ENCODE measurements at regions not wholly inside any gene's neighbourhood (a gene's known extent, or its start where the extent isn't known, plus 50 kb on each side); places are given as distances from the start of the nearest gene placed in this dataset.
"Not testable (repeated sequence)": the region's sequence is repeated elsewhere in the genome, so short reads cannot be mapped to it uniquely, and the experiment has no call there.

DNA sequence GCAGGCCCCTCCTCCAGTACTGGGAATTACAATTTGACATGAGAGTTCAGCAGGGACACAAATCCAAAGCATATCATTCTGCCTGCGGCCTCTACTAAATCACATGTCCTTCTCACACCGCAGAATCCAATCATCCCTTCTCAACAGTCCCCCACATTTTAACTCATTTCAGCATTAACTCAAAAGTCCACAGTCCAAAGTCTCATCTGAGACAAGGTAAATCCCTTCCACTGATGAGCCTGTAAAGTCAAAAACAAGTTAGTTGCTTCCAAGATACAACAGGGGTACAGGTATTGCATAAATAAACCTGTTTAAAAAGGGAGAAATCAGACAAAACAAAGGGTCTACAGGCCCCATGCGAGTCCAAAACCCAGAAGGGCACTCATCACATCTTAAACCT lies 64.0 kb downstream of the EBNA1BP2 start:
- H3K4me3 ChIP-seq (ENCODE audit: low read depth, low read length), result no peak overlapping the region
- no peak for DNase-seq (ENCODE audit: low read depth, low spot score)
- in situ Hi-C loops (cut with HindIII; ENCODE audit: low sequenced_read_pairs), result no loop called here
- TF ChIP-seq, protein P1, sequence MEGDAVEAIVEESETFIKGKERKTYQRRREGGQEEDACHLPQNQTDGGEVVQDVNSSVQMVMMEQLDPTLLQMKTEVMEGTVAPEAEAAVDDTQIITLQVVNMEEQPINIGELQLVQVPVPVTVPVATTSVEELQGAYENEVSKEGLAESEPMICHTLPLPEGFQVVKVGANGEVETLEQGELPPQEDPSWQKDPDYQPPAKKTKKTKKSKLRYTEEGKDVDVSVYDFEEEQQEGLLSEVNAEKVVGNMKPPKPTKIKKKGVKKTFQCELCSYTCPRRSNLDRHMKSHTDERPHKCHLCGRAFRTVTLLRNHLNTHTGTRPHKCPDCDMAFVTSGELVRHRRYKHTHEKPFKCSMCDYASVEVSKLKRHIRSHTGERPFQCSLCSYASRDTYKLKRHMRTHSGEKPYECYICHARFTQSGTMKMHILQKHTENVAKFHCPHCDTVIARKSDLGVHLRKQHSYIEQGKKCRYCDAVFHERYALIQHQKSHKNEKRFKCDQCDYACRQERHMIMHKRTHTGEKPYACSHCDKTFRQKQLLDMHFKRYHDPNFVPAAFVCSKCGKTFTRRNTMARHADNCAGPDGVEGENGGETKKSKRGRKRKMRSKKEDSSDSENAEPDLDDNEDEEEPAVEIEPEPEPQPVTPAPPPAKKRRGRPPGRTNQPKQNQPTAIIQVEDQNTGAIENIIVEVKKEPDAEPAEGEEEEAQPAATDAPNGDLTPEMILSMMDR (IDR thresholded peaks at IDR 0.05; ENCODE audit: low read depth, low read length), result no peak

GRCh38 chr1:43107664-43108063 lies 64.4 kb downstream of the EBNA1BP2 start:
- in situ Hi-C loops (cut with HindIII; ENCODE audit: low sequenced_read_pairs), result no loop called here
- H3K4me3 ChIP-seq (ENCODE audit: low read depth, low read length), result no peak overlapping the region
- TF ChIP-seq, protein P1 (IDR thresholded peaks at IDR 0.05; ENCODE audit: low read depth, low read length), result no peak
- DNase-seq (ENCODE audit: low read depth, low spot score), result no peak

GRCh38 chr1:43104027-43104763 lies 67.9 kb downstream of the EBNA1BP2 start:
- in situ Hi-C loops (cut with HindIII; ENCODE audit: low sequenced_read_pairs), result no loop called here
- TF ChIP-seq, protein P1 (IDR thresholded peaks at IDR 0.05; ENCODE audit: low read depth, low read length), result no peak
- H3K4me3 ChIP-seq (ENCODE audit: low read depth, low read length), result no peak overlapping the region
- DNase-seq (ENCODE audit: low read depth, low spot score), result no peak

GRCh38 chr1:43101061-43101460 lies 71.0 kb downstream of the EBNA1BP2 start:
- DNase-seq (ENCODE audit: low read depth, low spot score), result no peak
- no peak overlapping the region for H3K4me3 ChIP-seq (ENCODE audit: low read depth, low read length)
- in situ Hi-C loops (cut with HindIII; ENCODE audit: low sequenced_read_pairs), result no loop called here
- TF ChIP-seq, protein P1 (IDR thresholded peaks at IDR 0.05; ENCODE audit: low read depth, low read length), result no peak

- in situ Hi-C loops (cut with HindIII; ENCODE audit: low sequenced_read_pairs), result no loop called here
- H3K4me3 ChIP-seq (ENCODE audit: low read depth, low read length), result no peak overlapping the region
- no peak for DNase-seq (ENCODE audit: low read depth, low spot score)
These were observed 73.9 kb downstream of the EBNA1BP2 start for GRCh38 chr1:43098200-43098599.

GRCh38 chr1:43096528-43096927 lies 75.6 kb downstream of the EBNA1BP2 start:
- in situ Hi-C loops (cut with HindIII; ENCODE audit: low sequenced_read_pairs); DNase-seq (ENCODE audit: low read depth, low spot score); H3K4me3 ChIP-seq (ENCODE audit: low read depth, low read length): not testable (repeated sequence)

More at GRCh38 chr1:43098200-43098599, 73.9 kb downstream of the EBNA1BP2 start:
- TF ChIP-seq, protein P1 (IDR thresholded peaks at IDR 0.05; ENCODE audit: low read depth, low read length), result no peak

DNA sequence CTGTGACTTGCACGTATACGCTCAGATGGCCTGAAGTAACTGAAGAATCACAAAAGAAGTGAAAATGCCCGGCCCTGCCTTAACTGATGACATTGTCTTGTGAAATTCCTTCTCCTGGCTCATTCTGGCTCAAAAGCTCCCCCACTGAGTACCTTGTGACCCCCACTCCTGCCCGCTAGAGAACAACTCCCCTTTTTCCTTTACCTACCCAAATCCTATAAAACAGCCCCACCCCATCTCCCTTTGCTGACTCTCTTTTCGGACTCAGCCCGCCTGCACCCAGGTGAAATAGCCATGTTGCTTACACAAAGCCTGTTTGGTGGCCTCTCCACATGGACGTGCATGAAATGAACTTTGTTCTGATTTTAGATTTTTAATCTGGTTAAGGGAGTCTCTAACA lies 81.3 kb downstream of the EBNA1BP2 start:
- H3K4me3 ChIP-seq (ENCODE audit: low read depth, low read length); in situ Hi-C loops (cut with HindIII; ENCODE audit: low sequenced_read_pairs); DNase-seq (ENCODE audit: low read depth, low spot score): not testable (repeated sequence)

GRCh38 chr1:43090157-43090556 lies 81.9 kb downstream of the EBNA1BP2 start:
- in situ Hi-C loops (cut with HindIII; ENCODE audit: low sequenced_read_pairs); H3K4me3 ChIP-seq (ENCODE audit: low read depth, low read length); DNase-seq (ENCODE audit: low read depth, low spot score): not testable (repeated sequence)
